GM23338 (cell line): ENCODE measurements at regions not wholly inside any gene's neighbourhood (a gene's known extent, or its start where the extent isn't known, plus 50 kb on each side); places are given as distances from the start of the nearest gene placed in this dataset.

Experiments used
- ATAC-seq: fragments of 200-7000 bp; cut with Tn5 transposase; 3 replicates; pipeline ENCODE4 v1.9.1; 2020
- DNase-seq: peaks from one replicate; pipeline ENCODE4 v3.0.0-alpha.2; 2015; ENCODE audit warnings: low spot score
- H2AFZ ChIP-seq: fragments of 200-600 bp; sonication (generic); 2 replicates; pipeline ENCODE4 v1.8.0; 2016; ENCODE audit warnings: antibody characterized with exemption, mild to moderate bottlenecking, moderate library complexity
- H3F3A ChIP-seq: fragments of 200-600 bp; sonication (generic); replicated peaks from 2 replicates; pipeline ENCODE4 v1.8.0; 2017; ENCODE audit warnings: antibody characterized with exemption, mixed run types, low read depth
- H3K27ac ChIP-seq: fragments of 200-600 bp; sonication (generic); 2 replicates; pipeline ENCODE4 v1.6.1; 2016; ENCODE audit warnings: low read depth
- H3K27me3 ChIP-seq: fragments of 200-600 bp; sonication (generic); 2 replicates; pipeline ENCODE4 v1.8.0; 2016; ENCODE audit warnings: mild to moderate bottlenecking, mixed run types, moderate library complexity; ENCODE audit not compliant: insufficient read depth
- H3K36me3 ChIP-seq: fragments of 200-600 bp; sonication (generic); 2 replicates; pipeline ENCODE4 v1.8.0; 2016; ENCODE audit warnings: mild to moderate bottlenecking; ENCODE audit not compliant: insufficient read depth
- H3K4me1 ChIP-seq: fragments of 200-600 bp; sonication (generic); 2 replicates; pipeline ENCODE4 v1.8.0; 2016; ENCODE audit warnings: mild to moderate bottlenecking, moderate library complexity; ENCODE audit not compliant: insufficient read depth
- H3K4me2 ChIP-seq: fragments of 200-600 bp; sonication (generic); 2 replicates; pipeline ENCODE4 v1.7.1; 2017; ENCODE audit warnings: mixed run types
- H3K4me3 ChIP-seq: fragments of 200-600 bp; sonication (generic); 2 replicates; pipeline ENCODE4 v1.6.1; 2016; ENCODE audit warnings: mixed run types
- H3K79me2 ChIP-seq: fragments of 200-600 bp; sonication (generic); replicated peaks from 2 replicates; pipeline ENCODE4 v1.8.0; 2017; ENCODE audit warnings: mild to moderate bottlenecking; ENCODE audit not compliant: insufficient read depth
- H3K9me2 ChIP-seq: fragments of 200-600 bp; sonication (generic); 2 replicates; pipeline ENCODE4 v1.8.0; 2017; ENCODE audit not compliant: insufficient read depth
- H4K20me1 ChIP-seq: fragments of 200-600 bp; sonication (generic); replicated peaks from 2 replicates; pipeline ENCODE4 v1.8.0; 2017; ENCODE audit warnings: mild to moderate bottlenecking; ENCODE audit not compliant: insufficient read depth
- H3K27ac Mint-ChIP-seq: 2 replicates; pipeline ENCODE4 v1.8.0; 2020; ENCODE audit warnings: inconsistent platforms, mild to moderate bottlenecking, moderate library complexity, mixed read lengths
- H3K27me3 Mint-ChIP-seq: 3 replicates; pipeline ENCODE4 v1.8.0; 2022; ENCODE audit warnings: low read depth, mild to moderate bottlenecking, moderate library complexity, mixed read lengths, inconsistent platforms; ENCODE audit not compliant: insufficient read depth, poor library complexity
- H3K36me3 Mint-ChIP-seq: 3 replicates; pipeline ENCODE4 v1.8.0; 2021; ENCODE audit warnings: low read depth, mild to moderate bottlenecking, inconsistent platforms, moderate library complexity, mixed read lengths
- H3K4me1 Mint-ChIP-seq: 3 replicates; pipeline ENCODE4 v1.8.0; 2020; ENCODE audit warnings: mild to moderate bottlenecking, inconsistent platforms, mixed read lengths
- H3K4me3 Mint-ChIP-seq: 3 replicates; pipeline ENCODE4 v1.8.0; 2021; ENCODE audit warnings: moderate library complexity, mild to moderate bottlenecking, inconsistent platforms, mixed read lengths
- H3K9me3 Mint-ChIP-seq: 3 replicates; pipeline ENCODE4 v1.8.0; 2020; ENCODE audit warnings: moderate library complexity, mild to moderate bottlenecking, inconsistent platforms, mixed read lengths
- CREB1 ChIP-seq: fragments of 250-450 bp; sonication (Bioruptor Pico); IDR thresholded peaks from 2 replicates; pipeline ENCODE4 v1.5.0; 2020; ENCODE audit warnings: low read depth, mild to moderate bottlenecking, moderate library complexity
- EZH2 ChIP-seq: fragments of 200-600 bp; sonication (generic); IDR thresholded peaks from one replicate; pipeline ENCODE4 v1.8.0; 2017; ENCODE audit warnings: antibody characterized with exemption, mild to moderate bottlenecking, low read depth; ENCODE audit not compliant: unreplicated experiment
- EZH2phosphoT487 ChIP-seq: fragments of 200-600 bp; sonication (generic); IDR thresholded peaks from one replicate; pipeline ENCODE4 v1.8.1; 2018; ENCODE audit warnings: antibody characterized with exemption; ENCODE audit not compliant: unreplicated experiment
- JUNB ChIP-seq: IDR thresholded peaks from one replicate; pipeline ENCODE4 v1.6.1; 2016; ENCODE audit warnings: antibody characterized with exemption; ENCODE audit not compliant: unreplicated experiment
- POLR2AphosphoS5 ChIP-seq: IDR thresholded peaks from 2 replicates; pipeline ENCODE4 v1.6.1; 2016; ENCODE audit warnings: antibody characterized with exemption, low read depth
- ZNF114 ChIP-seq: fragments of 250-450 bp; sonication (Bioruptor Pico); IDR thresholded peaks from 2 replicates; pipeline ENCODE4 v1.5.0; 2020; ENCODE audit warnings: mild to moderate bottlenecking, moderate library complexity
- ZNF331 ChIP-seq: fragments of 250-450 bp; sonication (Bioruptor Pico); IDR thresholded peaks from 2 replicates; pipeline ENCODE4 v1.5.0; 2020; ENCODE audit warnings: low read depth, mild to moderate bottlenecking, moderate library complexity
- ZNF462 ChIP-seq: fragments of 250-450 bp; sonication (Bioruptor Pico); IDR thresholded peaks from 2 replicates; pipeline ENCODE4 v1.5.0; 2020; ENCODE audit warnings: mild to moderate bottlenecking, moderate library complexity
- TF ChIP-seq, protein P1 (sequence below): IDR thresholded peaks from 2 replicates; pipeline ENCODE4 v1.6.1; 2016; ENCODE audit warnings: antibody characterized with exemption

- H2AFZ ChIP-seq: no peak overlapping the region
- Mint-ChIP-seq H3K4me3 (no peak overlapping the region), H3K27me3 (no peaks in the 10 kb centered on the region), H3K9me3 (peaks cover 70% of the 10 kb centered on the region), H3K4me1 (no peaks in the 10 kb centered on the region), H3K27ac (no peak overlapping the region), H3K36me3 (peaks cover 13% of the 10 kb centered on the region)
- DNase-seq (no peak), ATAC-seq (no peak)
- H3F3A ChIP-seq: no peaks in the 10 kb centered on the region
- no peak overlapping the region for H3K4me3 ChIP-seq
- H3K27ac ChIP-seq: no peak overlapping the region
- no peaks in the 10 kb centered on the region for H3K79me2 ChIP-seq
- no peak overlapping the region for H3K4me2 ChIP-seq
- H3K27me3 ChIP-seq: no peaks in the 10 kb centered on the region
- peaks cover 8% of the 10 kb centered on the region; the same call in 1 of the 2 replicates for H3K9me2 ChIP-seq
- no peaks in the 10 kb centered on the region for H3K4me1 ChIP-seq
- TF ChIP-seq JUNB (no peak), POLR2AphosphoS5 (no peak), CREB1 (no peak), ZNF114 (no peak), EZH2phosphoT487 (no peak), EZH2 (no peak), ZNF462 (no peak), ZNF331 (no peak)
- TF ChIP-seq, protein P1, sequence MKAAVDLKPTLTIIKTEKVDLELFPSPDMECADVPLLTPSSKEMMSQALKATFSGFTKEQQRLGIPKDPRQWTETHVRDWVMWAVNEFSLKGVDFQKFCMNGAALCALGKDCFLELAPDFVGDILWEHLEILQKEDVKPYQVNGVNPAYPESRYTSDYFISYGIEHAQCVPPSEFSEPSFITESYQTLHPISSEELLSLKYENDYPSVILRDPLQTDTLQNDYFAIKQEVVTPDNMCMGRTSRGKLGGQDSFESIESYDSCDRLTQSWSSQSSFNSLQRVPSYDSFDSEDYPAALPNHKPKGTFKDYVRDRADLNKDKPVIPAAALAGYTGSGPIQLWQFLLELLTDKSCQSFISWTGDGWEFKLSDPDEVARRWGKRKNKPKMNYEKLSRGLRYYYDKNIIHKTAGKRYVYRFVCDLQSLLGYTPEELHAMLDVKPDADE: no peak
- no peaks in the 10 kb centered on the region for H3K36me3 ChIP-seq
- H4K20me1 ChIP-seq: no peaks in the 10 kb centered on the region
These were observed 457.3 kb upstream of the ISX start for GRCh38 chr22:34608540-34609115.
